Ascending aorta (tissue), 2 donors: ENCODE measurements at regions not wholly inside any gene's neighbourhood (a gene's known extent, or its start where the extent isn't known, plus 50 kb on each side); places are given as distances from the start of the nearest gene placed in this dataset.
"Not testable (repeated sequence)": the region's sequence is repeated elsewhere in the genome, so short reads cannot be mapped to it uniquely, and the experiment has no call there.

Source experiments
- DNase-seq, 2 donors: peaks; one replicate each; pipeline ENCODE4 v3.0.0-alpha.2; 2019; ENCODE audit warnings: low spot score in 2 of 2
- H3K27ac ChIP-seq, 2 donors: fragments of 200-600 bp; sonication (generic); one replicate each; pipeline ENCODE4 v1.5.1; 2016 to 2017; ENCODE audit warnings: mild to moderate bottlenecking in 1 of 2
- H3K27me3 ChIP-seq: fragments of 200-600 bp; sonication (generic); one replicate; pipeline ENCODE4 v1.5.1; 2017
- H3K36me3 ChIP-seq, 2 donors: fragments of 200-600 bp; sonication (generic); one replicate each; pipeline ENCODE4 v1.5.1; 2016
- H3K4me1 ChIP-seq, 2 donors: fragments of 200-600 bp; sonication (generic); one replicate each; pipeline ENCODE4 v1.5.1; 2016 to 2017; ENCODE audit warnings: mild to moderate bottlenecking in 1 of 2
- H3K4me3 ChIP-seq, 2 donors: fragments of 200-600 bp; sonication (generic); one replicate each; pipeline ENCODE4 v1.5.1; 2016 to 2017; ENCODE audit warnings: mild to moderate bottlenecking in 1 of 2
- H3K9me3 ChIP-seq, 2 donors: fragments of 200-600 bp; sonication (generic); one replicate each; pipeline ENCODE4 v1.5.1; 2016
- intact Hi-C: fragments of 100-400 bp; cut with DNase I; formaldehyde crosslinking; loops from one replicate; pipeline ENCODE4 v1.15.1; 2023
- TF ChIP-seq, protein P1 (sequence below), 3 experiments: fragments of 200-600 bp in 2 of 3; fragments of 450-650 bp in 1 of 3; sonication (generic) in 2 of 3; IDR thresholded peaks; one replicate each; pipeline ENCODE4 v1.5.1; 2016 to 2019; ENCODE audit warnings: antibody characterized with exemption in 3 of 3, mild to moderate bottlenecking in 1 of 3, moderate library complexity in 1 of 3

DNA sequence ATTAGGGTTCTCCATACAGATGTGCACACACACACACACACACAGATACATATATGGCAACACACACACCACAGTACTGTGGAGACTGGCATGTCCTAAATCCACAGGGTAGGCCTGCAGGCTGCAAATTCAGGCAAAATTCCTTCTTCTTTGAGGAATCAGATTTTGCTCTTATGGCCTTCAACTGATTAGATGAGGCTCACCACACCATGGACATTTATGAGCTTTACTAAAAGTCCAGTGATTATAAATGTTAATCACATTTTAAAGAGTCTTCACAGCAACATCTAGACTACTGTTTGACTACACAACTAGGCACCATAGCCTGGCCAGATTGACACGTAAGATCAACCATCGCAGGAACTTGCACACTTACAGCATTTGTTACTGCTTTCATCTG lies 140.3 kb upstream of the UBE3A start:
- Histone ChIP-seq H3K27ac (no peak overlapping the region), H3K9me3 (no peaks in the 10 kb centered on the region), H3K36me3 (no peaks in the 10 kb centered on the region), H3K4me1 (no peaks in the 10 kb centered on the region), H3K27me3 (no peaks in the 10 kb centered on the region), H3K4me3 (no peak overlapping the region)
- no peak for DNase-seq
- TF ChIP-seq, protein P1, sequence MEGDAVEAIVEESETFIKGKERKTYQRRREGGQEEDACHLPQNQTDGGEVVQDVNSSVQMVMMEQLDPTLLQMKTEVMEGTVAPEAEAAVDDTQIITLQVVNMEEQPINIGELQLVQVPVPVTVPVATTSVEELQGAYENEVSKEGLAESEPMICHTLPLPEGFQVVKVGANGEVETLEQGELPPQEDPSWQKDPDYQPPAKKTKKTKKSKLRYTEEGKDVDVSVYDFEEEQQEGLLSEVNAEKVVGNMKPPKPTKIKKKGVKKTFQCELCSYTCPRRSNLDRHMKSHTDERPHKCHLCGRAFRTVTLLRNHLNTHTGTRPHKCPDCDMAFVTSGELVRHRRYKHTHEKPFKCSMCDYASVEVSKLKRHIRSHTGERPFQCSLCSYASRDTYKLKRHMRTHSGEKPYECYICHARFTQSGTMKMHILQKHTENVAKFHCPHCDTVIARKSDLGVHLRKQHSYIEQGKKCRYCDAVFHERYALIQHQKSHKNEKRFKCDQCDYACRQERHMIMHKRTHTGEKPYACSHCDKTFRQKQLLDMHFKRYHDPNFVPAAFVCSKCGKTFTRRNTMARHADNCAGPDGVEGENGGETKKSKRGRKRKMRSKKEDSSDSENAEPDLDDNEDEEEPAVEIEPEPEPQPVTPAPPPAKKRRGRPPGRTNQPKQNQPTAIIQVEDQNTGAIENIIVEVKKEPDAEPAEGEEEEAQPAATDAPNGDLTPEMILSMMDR (IDR thresholded peaks at IDR 0.05) = no peak
- intact Hi-C loops = no loop called here

DNA sequence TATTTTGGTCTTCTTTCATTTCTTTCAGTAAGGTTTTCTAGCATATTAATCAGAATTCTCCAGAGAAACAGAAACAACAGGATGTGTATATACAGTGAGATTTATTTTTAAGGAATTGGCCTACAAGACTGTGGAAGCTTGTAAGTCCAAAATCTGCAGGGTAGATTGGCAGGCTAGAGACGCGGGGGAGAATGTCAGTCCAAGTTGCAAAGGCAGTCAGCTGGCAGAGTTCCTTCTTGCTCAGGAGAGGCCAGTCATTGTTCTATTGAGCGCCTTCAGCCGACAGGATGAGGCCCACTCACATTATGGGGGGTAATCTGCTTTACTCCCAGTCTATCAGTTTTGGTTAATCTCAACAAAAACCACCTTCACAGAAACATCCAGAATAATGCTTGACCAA lies 133.4 kb upstream of the UBE3A start:
- H3K36me3 ChIP-seq = no peaks in the 10 kb centered on the region
- H3K27ac ChIP-seq = peak overlapping the region; percentile 60 to 67
- intact Hi-C loops = loop anchor here (5.0 kb wide), 1 partner anchor 100 kb away; no protein-coding TSS in a partner anchor

DNA sequence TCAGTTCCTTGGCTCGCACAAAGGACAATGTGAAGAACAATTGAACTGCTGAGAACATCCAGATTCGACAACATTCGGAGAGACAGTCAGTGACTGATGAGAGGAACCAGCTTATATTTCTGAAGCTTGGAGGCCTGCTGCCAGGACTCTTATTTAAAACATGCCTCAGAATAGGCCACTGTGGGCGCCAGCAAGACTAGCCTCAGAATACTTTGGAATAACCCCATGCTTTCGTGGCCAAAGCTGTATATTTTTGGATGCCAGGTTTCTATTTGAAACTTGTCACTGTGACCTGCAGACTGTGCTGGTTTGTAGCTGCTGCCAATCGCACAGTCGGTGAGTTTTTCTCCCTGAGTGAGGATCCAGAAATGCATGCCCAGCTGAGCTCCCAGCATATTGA lies 129.9 kb upstream of the UBE3A start:
- TF ChIP-seq, protein P1 (IDR thresholded peaks at IDR 0.05) = no peak
- H3K36me3 ChIP-seq = no peaks in the 10 kb centered on the region
- H3K27ac ChIP-seq = peak overlapping the region; percentile 75 to 77
- H3K27me3 ChIP-seq = no peaks in the 10 kb centered on the region
- intact Hi-C loops = loop anchor here (5.0 kb wide), 3 partner anchors 44 to 294 kb away; partner anchors contain the start of gene ATP10A
- peaks cover 4 to 61% of the 10 kb centered on the region in 2 donors for H3K4me1 ChIP-seq
- peak; percentile 25 to 83 for DNase-seq
- H3K4me3 ChIP-seq = no peak overlapping the region
- no peaks in the 10 kb centered on the region for H3K9me3 ChIP-seq

More for the DNA sequence above, 133.4 kb upstream of the UBE3A start:
- no peaks in the 10 kb centered on the region for H3K9me3 ChIP-seq
- H3K27me3 ChIP-seq = no peaks in the 10 kb centered on the region
- H3K4me1 ChIP-seq = peaks cover 4 to 41% of the 10 kb centered on the region in 2 donors
- TF ChIP-seq, protein P1 (IDR thresholded peaks at IDR 0.05) = no peak
- no peak for DNase-seq
- no peak overlapping the region for H3K4me3 ChIP-seq

DNA sequence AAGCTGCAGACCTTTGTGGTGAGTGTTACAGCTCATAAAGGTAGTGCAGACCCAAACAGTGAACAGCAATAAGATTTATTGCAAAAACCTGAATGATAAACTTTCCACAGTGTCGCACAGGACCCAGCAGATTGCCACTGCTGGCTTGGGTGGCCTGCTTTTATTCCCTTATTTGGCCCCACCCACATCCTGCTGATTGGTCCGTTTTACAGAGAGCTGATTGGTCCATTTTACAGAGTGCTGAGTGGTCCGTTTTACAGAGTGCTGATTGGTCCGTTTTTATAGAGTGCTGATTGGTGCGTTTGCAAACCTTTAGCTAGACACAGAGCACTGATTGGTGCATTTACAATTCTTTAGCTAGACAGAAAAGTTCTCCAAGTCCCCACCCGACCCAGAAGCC lies 127.7 kb upstream of the UBE3A start:
- intact Hi-C loops = loop anchor here (5.0 kb wide), 3 partner anchors 46 to 296 kb away; partner anchors contain the start of gene ATP10A
- H3K27ac ChIP-seq, H3K27me3 ChIP-seq, H3K9me3 ChIP-seq, H3K36me3 ChIP-seq, DNase-seq, H3K4me3 ChIP-seq: not testable (repeated sequence)
- peaks cover 4 to 54% of the 10 kb centered on the region in 2 donors for H3K4me1 ChIP-seq

DNA sequence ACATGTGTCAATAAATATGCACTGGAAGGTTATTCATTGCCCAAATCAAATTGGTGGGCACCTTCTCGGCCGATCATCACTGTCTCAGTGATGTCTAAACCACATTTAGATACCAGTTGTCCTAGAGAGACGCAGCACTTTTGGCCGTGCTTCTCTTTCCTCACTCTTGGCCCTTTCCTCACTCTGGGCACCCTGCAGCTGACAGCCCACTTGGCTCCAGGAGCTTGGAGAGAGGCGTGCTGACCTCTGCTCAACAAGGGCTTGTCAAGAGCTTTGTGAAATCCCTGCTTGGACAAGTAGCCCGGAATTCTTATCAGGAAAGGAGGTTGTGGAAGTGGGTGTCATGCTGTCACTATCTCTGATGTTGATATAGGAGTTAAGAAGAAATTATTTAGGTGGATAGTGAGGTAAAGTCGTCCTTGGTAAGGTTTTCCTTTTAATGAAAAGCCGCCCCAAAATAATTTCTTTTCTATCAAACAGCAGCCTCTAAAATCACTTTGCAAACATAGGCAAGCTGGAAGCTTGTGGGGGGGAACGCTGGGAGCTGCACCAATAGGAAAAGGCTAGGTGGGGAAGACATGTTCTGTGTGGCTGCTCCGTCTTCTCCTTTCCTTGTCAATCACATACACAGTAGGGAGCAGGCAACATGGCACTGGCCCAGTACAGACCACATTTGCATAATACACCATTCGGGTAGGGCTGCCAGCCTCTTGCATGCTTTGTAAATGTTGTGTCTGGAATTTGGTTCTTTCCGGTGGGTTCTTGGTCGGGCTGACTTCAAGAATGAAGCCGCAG lies 126.8 kb upstream of the UBE3A start:
- Histone ChIP-seq H3K27me3 (no peaks in the 10 kb centered on the region), H3K27ac (peak overlapping the region; percentile 60 to 77), H3K9me3 (no peaks in the 10 kb centered on the region), H3K4me1 (peaks cover 4 to 51% of the 10 kb centered on the region in 2 donors), H3K4me3 (no peak overlapping the region), H3K36me3 (no peaks in the 10 kb centered on the region)
- TF ChIP-seq, protein P1 (IDR thresholded peaks at IDR 0.05) = no peak
- intact Hi-C loops = loop anchor here (5.0 kb wide), 3 partner anchors 47 to 297 kb away; partner anchors contain the start of gene ATP10A
- DNase-seq = no peak

DNA sequence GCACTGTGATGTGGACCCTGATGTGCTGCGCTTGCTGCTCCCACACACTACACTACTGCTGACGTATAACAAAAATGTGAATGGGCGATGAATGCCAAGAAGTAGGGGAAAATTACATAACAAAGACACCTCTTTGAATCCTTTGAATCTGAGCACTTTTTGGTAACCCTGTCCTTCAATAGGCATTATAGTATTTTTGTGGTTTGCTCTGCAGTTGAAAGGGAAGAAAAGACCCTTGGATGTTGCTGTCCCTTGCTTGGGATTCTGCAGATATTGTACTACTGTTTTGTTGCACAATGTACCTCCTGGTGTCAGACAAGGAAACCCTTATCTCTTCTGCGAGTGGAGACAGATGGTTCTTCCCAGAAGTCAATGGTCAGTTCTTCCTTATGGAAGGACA lies 124.8 kb upstream of the UBE3A start:
- DNase-seq = no peak
- intact Hi-C loops = no loop called here
- H3K27me3 ChIP-seq = no peaks in the 10 kb centered on the region
- H3K4me3 ChIP-seq = no peak overlapping the region
- H3K4me1 ChIP-seq = peaks cover 0 to 33% of the 10 kb centered on the region in 2 donors
- TF ChIP-seq, protein P1 (IDR thresholded peaks at IDR 0.05) = no peak
- peak overlapping the region; percentile 60 to 77 for H3K27ac ChIP-seq
- no peaks in the 10 kb centered on the region for H3K9me3 ChIP-seq
- no peaks in the 10 kb centered on the region for H3K36me3 ChIP-seq
